Activated CD8-positive, alpha-beta T cell treated with anti-CD3 and anti-CD28 coated beads for 36 hours (primary cell): ENCODE measurements at regions not wholly inside any gene's neighbourhood (a gene's known extent, or its start where the extent isn't known, plus 50 kb on each side); places are given as distances from the start of the nearest gene placed in this dataset.

Experiments used
- ATAC-seq: fragments of 200-7000 bp; cut with Tn5 transposase; one replicate; pipeline ENCODE4 v1.10.0; 2021; ENCODE audit warnings: mild to moderate bottlenecking, moderate library complexity
- CTCF ChIA-PET: fragments of 350-600 bp; sonication (Branson Sonifier 250); formaldehyde crosslinking; loops from one replicate; lab custom pipeline; 2021; ENCODE audit warnings: antibody characterized with exemption; lab: Charles Lee
- POLR2A ChIA-PET: fragments of 350-600 bp; sonication (Branson Sonifier 250); formaldehyde crosslinking; loops from one replicate; lab custom pipeline; 2021; ENCODE audit warnings: antibody characterized with exemption; lab: Charles Lee
- DNase-seq: peaks from one replicate; pipeline ENCODE4 v3.0.0-alpha.2; 2020
- H3K27ac Mint-ChIP-seq: one replicate; pipeline ENCODE4 v1.8.0; 2021; ENCODE audit warnings: mild to moderate bottlenecking, mixed read lengths
- H3K27me3 Mint-ChIP-seq: one replicate; pipeline ENCODE4 v1.8.0; 2021; ENCODE audit warnings: mixed read lengths
- H3K36me3 Mint-ChIP-seq: one replicate; pipeline ENCODE4 v1.8.0; 2021; ENCODE audit warnings: low read depth, mixed read lengths
- H3K4me1 Mint-ChIP-seq: one replicate; pipeline ENCODE4 v1.8.0; 2021; ENCODE audit warnings: low read depth, mixed read lengths
- H3K4me3 Mint-ChIP-seq: one replicate; pipeline ENCODE4 v1.8.0; 2021; ENCODE audit warnings: mild to moderate bottlenecking, moderate library complexity, mixed read lengths
- H3K9me3 Mint-ChIP-seq: one replicate; pipeline ENCODE4 v1.8.0; 2021; ENCODE audit warnings: mixed read lengths
- CTCF ChIP-seq: fragments of 200-600 bp; IDR thresholded peaks from one replicate; pipeline ENCODE4 v1.8.0; 2022; ENCODE audit warnings: antibody characterized with exemption, mild to moderate bottlenecking
- intact Hi-C: fragments of 100-400 bp; cut with micrococcal nuclease; formaldehyde crosslinking; loops from one replicate; pipeline ENCODE4 v1.10.0; 2022

GRCh38 chr9:22342491-22343217 is 104.0 kb upstream of the DMRTA1 start:
- ATAC-seq (no peak), DNase-seq (no peak)
- no peak overlapping the region for H3K27ac Mint-ChIP-seq
- ChIA-PET CTCF (no interaction called here), POLR2A (no interaction called here)
- H3K4me1 Mint-ChIP-seq, result no peaks in the 10 kb centered on the region
- H3K9me3 Mint-ChIP-seq, result no peaks in the 10 kb centered on the region
- H3K4me3 Mint-ChIP-seq, result no peak overlapping the region
- H3K27me3 Mint-ChIP-seq, result no peaks in the 10 kb centered on the region
- intact Hi-C loops, result no loop called here
- H3K36me3 Mint-ChIP-seq, result no peaks in the 10 kb centered on the region
- TF ChIP-seq CTCF, result no peak

GRCh38 chr9:22343218-22343611 is 103.4 kb upstream of the DMRTA1 start:
- ATAC-seq (no peak), DNase-seq (no peak)
- ChIA-PET CTCF (no interaction called here), POLR2A (no interaction called here)
- no peaks in the 10 kb centered on the region for H3K27me3 Mint-ChIP-seq
- H3K36me3 Mint-ChIP-seq, result no peaks in the 10 kb centered on the region
- TF ChIP-seq CTCF, result no peak
- no peaks in the 10 kb centered on the region for H3K9me3 Mint-ChIP-seq
- no peak overlapping the region for H3K4me3 Mint-ChIP-seq
- intact Hi-C loops, result no loop called here
- no peak overlapping the region for H3K27ac Mint-ChIP-seq
- no peaks in the 10 kb centered on the region for H3K4me1 Mint-ChIP-seq

GRCh38 chr9:22354699-22355384 is 91.8 kb upstream of the DMRTA1 start:
- Mint-ChIP-seq H3K36me3 (no peaks in the 10 kb centered on the region), H3K9me3 (peaks cover 4% of the 10 kb centered on the region), H3K4me3 (no peak overlapping the region), H3K27ac (no peak overlapping the region), H3K4me1 (no peaks in the 10 kb centered on the region), H3K27me3 (no peaks in the 10 kb centered on the region)
- no peak for TF ChIP-seq CTCF
- DNase-seq (no peak), ATAC-seq (no peak)
- intact Hi-C loops, result no loop called here
- ChIA-PET CTCF (no interaction called here), POLR2A (no interaction called here)

GRCh38 chr9:22356985-22357384 is 89.6 kb upstream of the DMRTA1 start:
- Mint-ChIP-seq H3K4me1 (no peaks in the 10 kb centered on the region), H3K4me3 (no peak overlapping the region), H3K36me3 (no peaks in the 10 kb centered on the region), H3K27me3 (no peaks in the 10 kb centered on the region), H3K9me3 (peaks cover 4% of the 10 kb centered on the region), H3K27ac (no peak overlapping the region)
- TF ChIP-seq CTCF, result no peak
- intact Hi-C loops, result no loop called here
- DNase-seq (no peak), ATAC-seq (no peak)
- POLR2A ChIA-PET, result no interaction called here
- CTCF ChIA-PET, result no interaction called here

GRCh38 chr9:22363421-22363887 is 83.2 kb upstream of the DMRTA1 start:
- DNase-seq (no peak), ATAC-seq (no peak)
- Mint-ChIP-seq H3K4me3 (no peak overlapping the region), H3K36me3 (no peaks in the 10 kb centered on the region), H3K9me3 (no peaks in the 10 kb centered on the region), H3K27ac (no peak overlapping the region), H3K4me1 (no peaks in the 10 kb centered on the region), H3K27me3 (no peaks in the 10 kb centered on the region)
- POLR2A ChIA-PET, result no interaction called here
- intact Hi-C loops, result no loop called here
- CTCF ChIA-PET, result no interaction called here
- no peak for TF ChIP-seq CTCF
